ENCODE measurements at regions not wholly inside any gene's neighbourhood (a gene's known extent, or its start where the extent isn't known, plus 50 kb on each side); places are given as distances from the start of the nearest gene placed in this dataset.

- no peak for DNase-seq
- H3K9me3 Mint-ChIP-seq = peaks cover 0 to 5% of the 10 kb centered on the region in 2 experiments; a peak in 2 of 5 replicates
- Histone ChIP-seq H3K79me1 (ENCODE audit: insufficient read depth, low read depth, low read length, poor library complexity, severe bottlenecking) (no peaks in the 10 kb centered on the region), H3K9ac (ENCODE audit: extremely low read depth, insufficient read length, low read length) (no peak overlapping the region), H3K4ac (ENCODE audit: low read depth, low read length) (no peak overlapping the region), H2BK12ac (ENCODE audit: insufficient read length, low read depth, low read length) (no peak overlapping the region), H3K79me2 (ENCODE audit: insufficient read depth, low read length) (no peaks in the 10 kb centered on the region), H3K4me1 (ENCODE audit: insufficient read depth, low read length) (no peaks in the 10 kb centered on the region), H3K56ac (ENCODE audit: insufficient read length, low read depth, low read length) (no peak overlapping the region), H4K20me1 (ENCODE audit: control insufficient read depth, insufficient read depth, insufficient read length) (no peaks in the 10 kb centered on the region), H2BK15ac (ENCODE audit: low read depth, low read length) (no peak overlapping the region), H2AK5ac (ENCODE audit: insufficient read length, low read length) (no peak overlapping the region), H4K5ac (ENCODE audit: insufficient read length, low read depth, low read length) (no peak overlapping the region), H3K18ac (ENCODE audit: insufficient read length, low read depth, low read length) (no peak overlapping the region), H4K8ac (replicated peaks; ENCODE audit: insufficient read length, low read depth, low read length) (no peak overlapping the region), H2AFZ (ENCODE audit: low read length) (no peak overlapping the region), H2BK120ac (ENCODE audit: low read depth, low read length, poor library complexity, severe bottlenecking) (no peak overlapping the region), H2BK5ac (ENCODE audit: insufficient read length, low read length) (no peak overlapping the region), H3K4me2 (ENCODE audit: insufficient read depth, insufficient read length, low read length) (no peak overlapping the region), H3K23me2 (ENCODE audit: insufficient read length, low read depth, low read length, poor library complexity, severe bottlenecking) (no peaks in the 10 kb centered on the region), H3K27ac (ENCODE audit: insufficient read length, low read depth, low read length) (no peak overlapping the region), H3T11ph (ENCODE audit: low read length) (no peak overlapping the region), H3K9me3 (ENCODE audit: control insufficient read depth, low read depth, low read length) (no peaks in the 10 kb centered on the region), H3K23ac (ENCODE audit: insufficient read length, low read depth, low read length) (no peak overlapping the region), H2BK20ac (ENCODE audit: low read depth, low read length, poor library complexity, severe bottlenecking) (no peak overlapping the region), H3K27me3 (ENCODE audit: insufficient read depth, low read length) (no peaks in the 10 kb centered on the region), H4K91ac (ENCODE audit: insufficient read length, low read depth, low read length) (no peak overlapping the region), H3K14ac (ENCODE audit: insufficient read depth, low read length) (no peak overlapping the region)
- no peaks in the 10 kb centered on the region for H3K27me3 Mint-ChIP-seq (ENCODE audit: low read depth)
- H3K4me1 Mint-ChIP-seq = no peaks in the 10 kb centered on the region
- WGBS (ENCODE audit: extremely low coverage, insufficient read length, low lambda C conversion rate) = no CpG with 5 or more reads among the region's 6 CpGs
- H3K27ac Mint-ChIP-seq = no peak overlapping the region
- TF ChIP-seq CTCF (conservative IDR thresholded peaks at IDR 0.05) = no peak
- no peaks in the 10 kb centered on the region; a peak in 1 of 7 replicates for H3K36me3 Mint-ChIP-seq (ENCODE audit: insufficient read depth in 1 of 3, low read depth in 3 of 3)
- no peak overlapping the region for H3K4me3 Mint-ChIP-seq
These were observed 145.9 kb upstream of the PCDH10 start for GRCh38 chr4:133003169-133003568.
